ENCODE measurements at regions not wholly inside any gene's neighbourhood (a gene's known extent, or its start where the extent isn't known, plus 50 kb on each side); places are given as distances from the start of the nearest gene placed in this dataset.

DNA sequence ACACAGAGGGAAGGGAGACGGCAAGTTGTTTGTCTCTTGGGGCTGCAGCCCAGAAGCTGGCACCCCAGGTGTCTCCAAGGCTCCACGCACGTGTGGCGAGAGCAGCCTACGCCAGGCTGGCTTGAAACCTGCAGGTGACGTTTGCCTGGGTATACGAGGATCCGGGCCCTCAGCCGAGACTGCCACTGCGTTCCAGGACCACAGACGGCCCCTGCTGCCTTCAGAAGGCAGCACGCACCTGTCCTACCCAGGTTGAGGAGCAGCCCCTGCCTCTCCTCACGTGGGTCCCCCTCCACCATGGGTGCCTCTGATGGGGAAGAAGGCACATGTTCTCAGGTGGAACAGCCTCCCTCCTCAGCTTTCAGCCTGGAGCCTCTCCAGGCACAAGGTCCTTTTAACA is 75.3 kb upstream of the PRR20G start:
- Histone ChIP-seq H3K9ac (no peak overlapping the region), H3K4me2 (no peak overlapping the region), H4K20me1 (ENCODE audit: insufficient read depth) (no peaks in the 10 kb centered on the region), H2AFZ (ENCODE audit: low read depth) (no peak overlapping the region), H3K79me2 (ENCODE audit: insufficient read depth) (no peaks in the 10 kb centered on the region), H3K9me3 (no peaks in the 10 kb centered on the region), H3K27ac (ENCODE audit: low read depth in 2 of 2, low read length in 1 of 2) (no peak overlapping the region), H3K36me3 (replicated peaks in 1 of 2; ENCODE audit: control insufficient read depth in 1 of 2, insufficient read depth in 2 of 2, low read length in 1 of 2) (no peaks in the 10 kb centered on the region), H3F3A (replicated peaks; ENCODE audit: insufficient read depth) (no peaks in the 10 kb centered on the region), H3K27me3 (ENCODE audit: insufficient read depth) (no peaks in the 10 kb centered on the region), H3K9me2 (no peaks in the 10 kb centered on the region), H3K4me3 (ENCODE audit: low read depth in 2 of 2, low read length in 1 of 2) (no peak overlapping the region), H3K4me1 (ENCODE audit: control insufficient read depth in 1 of 2, insufficient read depth in 2 of 2, low read depth in 1 of 2, low read length in 1 of 2) (no peaks in the 10 kb centered on the region; a peak in 1 of 4 replicates)
- 6% methylated on average over 2 of the region's 13 CpGs for WGBS (ENCODE audit: low lambda C conversion rate)
- ChIA-PET CTCF (interaction anchor here (0.6 kb wide), 1 partner anchor 710 kb away, joined by 3 read pairs; no protein-coding TSS in a partner anchor), POLR2A (no interaction called here)
- DNase-seq = no peak
- TF ChIP-seq, protein P1, sequence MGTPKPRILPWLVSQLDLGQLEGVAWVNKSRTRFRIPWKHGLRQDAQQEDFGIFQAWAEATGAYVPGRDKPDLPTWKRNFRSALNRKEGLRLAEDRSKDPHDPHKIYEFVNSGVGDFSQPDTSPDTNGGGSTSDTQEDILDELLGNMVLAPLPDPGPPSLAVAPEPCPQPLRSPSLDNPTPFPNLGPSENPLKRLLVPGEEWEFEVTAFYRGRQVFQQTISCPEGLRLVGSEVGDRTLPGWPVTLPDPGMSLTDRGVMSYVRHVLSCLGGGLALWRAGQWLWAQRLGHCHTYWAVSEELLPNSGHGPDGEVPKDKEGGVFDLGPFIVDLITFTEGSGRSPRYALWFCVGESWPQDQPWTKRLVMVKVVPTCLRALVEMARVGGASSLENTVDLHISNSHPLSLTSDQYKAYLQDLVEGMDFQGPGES (IDR thresholded peaks at IDR 0.05; ENCODE audit: low read depth, low read length) = no peak
- TF ChIP-seq, protein P2, sequence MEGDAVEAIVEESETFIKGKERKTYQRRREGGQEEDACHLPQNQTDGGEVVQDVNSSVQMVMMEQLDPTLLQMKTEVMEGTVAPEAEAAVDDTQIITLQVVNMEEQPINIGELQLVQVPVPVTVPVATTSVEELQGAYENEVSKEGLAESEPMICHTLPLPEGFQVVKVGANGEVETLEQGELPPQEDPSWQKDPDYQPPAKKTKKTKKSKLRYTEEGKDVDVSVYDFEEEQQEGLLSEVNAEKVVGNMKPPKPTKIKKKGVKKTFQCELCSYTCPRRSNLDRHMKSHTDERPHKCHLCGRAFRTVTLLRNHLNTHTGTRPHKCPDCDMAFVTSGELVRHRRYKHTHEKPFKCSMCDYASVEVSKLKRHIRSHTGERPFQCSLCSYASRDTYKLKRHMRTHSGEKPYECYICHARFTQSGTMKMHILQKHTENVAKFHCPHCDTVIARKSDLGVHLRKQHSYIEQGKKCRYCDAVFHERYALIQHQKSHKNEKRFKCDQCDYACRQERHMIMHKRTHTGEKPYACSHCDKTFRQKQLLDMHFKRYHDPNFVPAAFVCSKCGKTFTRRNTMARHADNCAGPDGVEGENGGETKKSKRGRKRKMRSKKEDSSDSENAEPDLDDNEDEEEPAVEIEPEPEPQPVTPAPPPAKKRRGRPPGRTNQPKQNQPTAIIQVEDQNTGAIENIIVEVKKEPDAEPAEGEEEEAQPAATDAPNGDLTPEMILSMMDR (IDR thresholded peaks at IDR 0.05) = no peak
- TF ChIP-seq, protein P3, sequence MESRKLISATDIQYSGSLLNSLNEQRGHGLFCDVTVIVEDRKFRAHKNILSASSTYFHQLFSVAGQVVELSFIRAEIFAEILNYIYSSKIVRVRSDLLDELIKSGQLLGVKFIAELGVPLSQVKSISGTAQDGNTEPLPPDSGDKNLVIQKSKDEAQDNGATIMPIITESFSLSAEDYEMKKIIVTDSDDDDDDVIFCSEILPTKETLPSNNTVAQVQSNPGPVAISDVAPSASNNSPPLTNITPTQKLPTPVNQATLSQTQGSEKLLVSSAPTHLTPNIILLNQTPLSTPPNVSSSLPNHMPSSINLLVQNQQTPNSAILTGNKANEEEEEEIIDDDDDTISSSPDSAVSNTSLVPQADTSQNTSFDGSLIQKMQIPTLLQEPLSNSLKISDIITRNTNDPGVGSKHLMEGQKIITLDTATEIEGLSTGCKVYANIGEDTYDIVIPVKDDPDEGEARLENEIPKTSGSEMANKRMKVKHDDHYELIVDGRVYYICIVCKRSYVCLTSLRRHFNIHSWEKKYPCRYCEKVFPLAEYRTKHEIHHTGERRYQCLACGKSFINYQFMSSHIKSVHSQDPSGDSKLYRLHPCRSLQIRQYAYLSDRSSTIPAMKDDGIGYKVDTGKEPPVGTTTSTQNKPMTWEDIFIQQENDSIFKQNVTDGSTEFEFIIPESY (IDR thresholded peaks at IDR 0.05; ENCODE audit: borderline replicate concordance, low read depth) = no peak
- TF ChIP-seq TAF1 (IDR thresholded peaks at IDR 0.05; ENCODE audit: borderline replicate concordance, low read depth, low read length) (no peak), RFX5 (IDR thresholded peaks at IDR 0.05; ENCODE audit: low read length) (no peak), TEAD4 (IDR thresholded peaks at IDR 0.05; ENCODE audit: borderline replicate concordance, insufficient read depth) (no peak), MEF2A (IDR thresholded peaks at IDR 0.05; ENCODE audit: borderline replicate concordance, low read depth) (no peak), SMC3 (IDR thresholded peaks at IDR 0.05; ENCODE audit: low read depth, low read length) (no peak), POLR2AphosphoS5 (IDR thresholded peaks at IDR 0.05; ENCODE audit: low read depth, low read length) (no peak), EP300 (IDR thresholded peaks at IDR 0.05; ENCODE audit: borderline replicate concordance in 1 of 2, low read depth in 1 of 2, low read length in 1 of 2) (no peak), ELF1 (IDR thresholded peaks at IDR 0.05) (no peak), GABPA (IDR thresholded peaks at IDR 0.05; ENCODE audit: low read depth) (no peak), FOSL2 (IDR thresholded peaks at IDR 0.05; ENCODE audit: borderline replicate concordance, low read depth) (no peak), EZH2phosphoT487 (IDR thresholded peaks at IDR 0.05; ENCODE audit: borderline replicate concordance, low read depth) (no peak), CHD2 (IDR thresholded peaks at IDR 0.05; ENCODE audit: low read length, partially characterized antibody) (no peak), TCF12 (IDR thresholded peaks at IDR 0.05) (no peak)
- TF ChIP-seq, protein P4, sequence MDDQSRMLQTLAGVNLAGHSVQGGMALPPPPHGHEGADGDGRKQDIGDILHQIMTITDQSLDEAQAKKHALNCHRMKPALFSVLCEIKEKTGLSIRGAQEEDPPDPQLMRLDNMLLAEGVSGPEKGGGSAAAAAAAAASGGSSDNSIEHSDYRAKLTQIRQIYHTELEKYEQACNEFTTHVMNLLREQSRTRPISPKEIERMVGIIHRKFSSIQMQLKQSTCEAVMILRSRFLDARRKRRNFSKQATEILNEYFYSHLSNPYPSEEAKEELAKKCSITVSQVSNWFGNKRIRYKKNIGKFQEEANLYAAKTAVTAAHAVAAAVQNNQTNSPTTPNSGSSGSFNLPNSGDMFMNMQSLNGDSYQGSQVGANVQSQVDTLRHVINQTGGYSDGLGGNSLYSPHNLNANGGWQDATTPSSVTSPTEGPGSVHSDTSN (IDR thresholded peaks at IDR 0.05) = no peak
- TF ChIP-seq, protein P5, sequence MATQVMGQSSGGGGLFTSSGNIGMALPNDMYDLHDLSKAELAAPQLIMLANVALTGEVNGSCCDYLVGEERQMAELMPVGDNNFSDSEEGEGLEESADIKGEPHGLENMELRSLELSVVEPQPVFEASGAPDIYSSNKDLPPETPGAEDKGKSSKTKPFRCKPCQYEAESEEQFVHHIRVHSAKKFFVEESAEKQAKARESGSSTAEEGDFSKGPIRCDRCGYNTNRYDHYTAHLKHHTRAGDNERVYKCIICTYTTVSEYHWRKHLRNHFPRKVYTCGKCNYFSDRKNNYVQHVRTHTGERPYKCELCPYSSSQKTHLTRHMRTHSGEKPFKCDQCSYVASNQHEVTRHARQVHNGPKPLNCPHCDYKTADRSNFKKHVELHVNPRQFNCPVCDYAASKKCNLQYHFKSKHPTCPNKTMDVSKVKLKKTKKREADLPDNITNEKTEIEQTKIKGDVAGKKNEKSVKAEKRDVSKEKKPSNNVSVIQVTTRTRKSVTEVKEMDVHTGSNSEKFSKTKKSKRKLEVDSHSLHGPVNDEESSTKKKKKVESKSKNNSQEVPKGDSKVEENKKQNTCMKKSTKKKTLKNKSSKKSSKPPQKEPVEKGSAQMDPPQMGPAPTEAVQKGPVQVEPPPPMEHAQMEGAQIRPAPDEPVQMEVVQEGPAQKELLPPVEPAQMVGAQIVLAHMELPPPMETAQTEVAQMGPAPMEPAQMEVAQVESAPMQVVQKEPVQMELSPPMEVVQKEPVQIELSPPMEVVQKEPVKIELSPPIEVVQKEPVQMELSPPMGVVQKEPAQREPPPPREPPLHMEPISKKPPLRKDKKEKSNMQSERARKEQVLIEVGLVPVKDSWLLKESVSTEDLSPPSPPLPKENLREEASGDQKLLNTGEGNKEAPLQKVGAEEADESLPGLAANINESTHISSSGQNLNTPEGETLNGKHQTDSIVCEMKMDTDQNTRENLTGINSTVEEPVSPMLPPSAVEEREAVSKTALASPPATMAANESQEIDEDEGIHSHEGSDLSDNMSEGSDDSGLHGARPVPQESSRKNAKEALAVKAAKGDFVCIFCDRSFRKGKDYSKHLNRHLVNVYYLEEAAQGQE (IDR thresholded peaks at IDR 0.05; ENCODE audit: low read depth, low read length) = no peak

Data from SK-N-SH (cell line).